Tibial nerve (tissue), 4 donors: ENCODE measurements at regions not wholly inside any gene's neighbourhood (a gene's known extent, or its start where the extent isn't known, plus 50 kb on each side); places are given as distances from the start of the nearest gene placed in this dataset.

ENCODE experiments used
- CTCF ChIP-seq, 5 experiments: fragments of 200-600 bp in 3 of 5; fragments of 450-650 bp in 2 of 5; sonication (generic) in 3 of 5; IDR thresholded peaks; one replicate each; pipeline ENCODE4 v1.5.1; 2016 to 2019; ENCODE audit warnings: antibody characterized with exemption in 5 of 5, mild to moderate bottlenecking in 3 of 5, moderate library complexity in 2 of 5
- EP300 ChIP-seq, 2 donors: sonication (generic); formaldehyde crosslinking; IDR thresholded peaks; one replicate each; pipeline ENCODE4 v1.6.1; 2017; ENCODE audit warnings: antibody characterized with exemption in 2 of 2, mild to moderate bottlenecking in 1 of 2
- POLR2A ChIP-seq, 2 donors: fragments of 450-650 bp; IDR thresholded peaks; one replicate each; pipeline ENCODE4 v1.6.1; 2017; ENCODE audit warnings: antibody characterized with exemption in 2 of 2, mild to moderate bottlenecking in 2 of 2, moderate library complexity in 2 of 2

- TF ChIP-seq CTCF (IDR thresholded peaks at IDR 0.05) (no peak), POLR2A (IDR thresholded peaks at IDR 0.05) (no peak), EP300 (IDR thresholded peaks at IDR 0.05) (no peak)
These were observed 616.2 kb upstream of the AADAT start for GRCh38 chr4:170705907-170706306.
